Adrenal gland (tissue), 5 donors: ENCODE measurements at regions not wholly inside any gene's neighbourhood (a gene's known extent, or its start where the extent isn't known, plus 50 kb on each side); places are given as distances from the start of the nearest gene placed in this dataset.

Experiments used
- CTCF ChIP-seq, 6 experiments: fragments of 450-650 bp in 4 of 6; fragments of 200-600 bp in 2 of 6; sonication (generic) in 1 of 6; IDR thresholded peaks; 1 replicate in 5 of 6; 2 replicates in 1 of 6; pipeline versions ENCODE4 v1.5.1 to v1.8.0; 2016 to 2021; ENCODE audit warnings: antibody characterized with exemption in 6 of 6, mild to moderate bottlenecking in 2 of 6, moderate library complexity in 1 of 6
- POLR2A ChIP-seq, 2 donors: fragments of 450-650 bp; IDR thresholded peaks; one replicate each; pipeline ENCODE4 v1.6.1; 2017; ENCODE audit warnings: antibody characterized with exemption in 2 of 2, mild to moderate bottlenecking in 2 of 2, moderate library complexity in 1 of 2
- donor health status: DM: no; HTN: no; CAD: no.

GRCh38 chr7:33776788-33777187 lies 128.6 kb upstream of the BMPER start:
- TF ChIP-seq POLR2A (IDR thresholded peaks at IDR 0.05) = no peak
- no peak for TF ChIP-seq CTCF (IDR thresholded peaks at IDR 0.05)
